Superior temporal gyrus (tissue), 1 donor: ENCODE measurements at regions not wholly inside any gene's neighbourhood (a gene's known extent, or its start where the extent isn't known, plus 50 kb on each side); places are given as distances from the start of the nearest gene placed in this dataset.
"Not testable (repeated sequence)": the region's sequence is repeated elsewhere in the genome, so short reads cannot be mapped to it uniquely, and the experiment has no call there.

Source experiments
- DNase-seq: peaks from one replicate; pipeline ENCODE4 v3.0.0-alpha.2; 2016; ENCODE audit errors: extremely low spot score

GRCh38 chr21:35529171-35529863, 480.2 kb upstream of the RUNX1 start:
- DNase-seq, result no peak

GRCh38 chr21:35528116-35529042, 479.3 kb upstream of the RUNX1 start:
- DNase-seq, result no peak

GRCh38 chr21:35527358-35527757, 478.3 kb upstream of the RUNX1 start:
- DNase-seq, result no peak

- no peak for DNase-seq
Measured at GRCh38 chr21:35525443-35525842, 476.3 kb upstream of the RUNX1 start.

- DNase-seq, result no peak
Measured at GRCh38 chr21:35521852-35522505, 472.9 kb upstream of the RUNX1 start.

GRCh38 chr21:35521293-35521692, 472.2 kb upstream of the RUNX1 start:
- DNase-seq, result no peak

GRCh38 chr21:35520856-35521255, 471.8 kb upstream of the RUNX1 start:
- no peak for DNase-seq

- DNase-seq, result no peak
Measured at GRCh38 chr21:35520302-35520701, 471.2 kb upstream of the RUNX1 start.

- no peak for DNase-seq
Measured at GRCh38 chr21:35517865-35518264, 468.8 kb upstream of the RUNX1 start.

- DNase-seq, result not testable (repeated sequence)
Measured at GRCh38 chr21:35516292-35516691, 467.2 kb upstream of the RUNX1 start.

GRCh38 chr21:35512346-35512745, 463.2 kb upstream of the RUNX1 start:
- DNase-seq, result no peak

- no peak for DNase-seq
Measured at GRCh38 chr21:35511696-35512162, 462.6 kb upstream of the RUNX1 start.

- no peak for DNase-seq
Measured at GRCh38 chr21:35510957-35511695, 462.0 kb upstream of the RUNX1 start.

GRCh38 chr21:35510294-35510693, 461.2 kb upstream of the RUNX1 start:
- no peak for DNase-seq

GRCh38 chr21:35509001-35509704, 460.1 kb upstream of the RUNX1 start:
- peak; percentile 14 for DNase-seq

GRCh38 chr21:35508139-35508888, 459.2 kb upstream of the RUNX1 start:
- peak; percentile 19 for DNase-seq

- DNase-seq, result no peak
Measured at GRCh38 chr21:35507181-35507759, 458.2 kb upstream of the RUNX1 start.

GRCh38 chr21:35506771-35507170, 457.7 kb upstream of the RUNX1 start:
- no peak for DNase-seq

- DNase-seq, result no peak
Measured at GRCh38 chr21:35506352-35506751, 457.2 kb upstream of the RUNX1 start.

- DNase-seq, result no peak
Measured at GRCh38 chr21:35504951-35505466, 455.9 kb upstream of the RUNX1 start.
